Left ventricle myocardium superior (tissue), 1 donor: ENCODE measurements at regions not wholly inside any gene's neighbourhood (a gene's known extent, or its start where the extent isn't known, plus 50 kb on each side); places are given as distances from the start of the nearest gene placed in this dataset.

Source experiments
- ATAC-seq: fragments of 200-7000 bp; cut with Tn5 transposase; one replicate; pipeline ENCODE4 v1.9.1; 2020; ENCODE audit warnings: mild to moderate bottlenecking, moderate library complexity
- DNase-seq: peaks from one replicate; pipeline ENCODE4 v3.0.0-alpha.2; 2020
- intact Hi-C: fragments of 100-400 bp; cut with micrococcal nuclease; formaldehyde crosslinking; loops from one replicate; pipeline ENCODE4 v1.11.0; 2022
- donor health status: DM: no; HTN: yes; CAD: no; lungs with severe emphysema.

DNA sequence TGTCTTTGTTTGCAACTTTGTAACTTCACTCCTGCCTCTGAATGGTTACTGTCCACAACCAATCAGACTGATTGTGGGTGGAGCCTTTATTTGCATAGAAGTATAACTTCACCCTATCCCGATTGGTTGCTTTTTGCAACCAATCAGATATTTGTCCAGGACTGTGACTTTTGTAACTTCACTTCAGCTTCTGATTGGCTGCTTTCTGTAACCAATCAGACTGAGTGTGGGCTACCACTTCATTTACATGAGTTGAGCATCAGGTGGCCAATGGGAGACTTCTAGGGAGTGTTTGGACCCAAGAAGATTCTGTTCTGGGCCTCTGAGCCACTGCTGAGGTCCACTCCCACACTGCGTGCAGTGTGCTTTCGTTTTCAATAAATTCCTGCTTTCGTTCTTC lies 1810.7 kb upstream of the CDH6 start:
- intact Hi-C loops = no loop called here
- ATAC-seq = no peak
- DNase-seq = no peak

DNA sequence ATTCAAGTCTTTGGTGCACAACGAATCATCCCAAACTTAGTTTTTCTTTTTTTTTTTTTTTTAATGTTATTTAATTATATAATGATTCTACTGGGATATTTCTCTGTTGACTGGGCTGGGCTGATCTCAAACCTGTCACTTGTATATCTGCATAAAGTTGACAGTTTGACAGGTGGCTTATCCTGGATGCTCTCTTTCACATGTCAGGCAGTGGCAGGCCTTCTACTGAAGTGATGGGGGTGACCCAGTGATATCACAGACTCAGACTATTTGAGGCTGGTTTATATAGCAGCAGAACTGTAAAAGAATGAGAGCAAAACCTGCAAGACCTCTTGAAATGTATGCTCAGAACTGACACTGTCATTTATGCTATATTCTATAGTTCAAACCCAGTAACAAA lies 1813.5 kb upstream of the CDH6 start:
- DNase-seq (no peak), ATAC-seq (no peak)
- intact Hi-C loops = no loop called here

DNA sequence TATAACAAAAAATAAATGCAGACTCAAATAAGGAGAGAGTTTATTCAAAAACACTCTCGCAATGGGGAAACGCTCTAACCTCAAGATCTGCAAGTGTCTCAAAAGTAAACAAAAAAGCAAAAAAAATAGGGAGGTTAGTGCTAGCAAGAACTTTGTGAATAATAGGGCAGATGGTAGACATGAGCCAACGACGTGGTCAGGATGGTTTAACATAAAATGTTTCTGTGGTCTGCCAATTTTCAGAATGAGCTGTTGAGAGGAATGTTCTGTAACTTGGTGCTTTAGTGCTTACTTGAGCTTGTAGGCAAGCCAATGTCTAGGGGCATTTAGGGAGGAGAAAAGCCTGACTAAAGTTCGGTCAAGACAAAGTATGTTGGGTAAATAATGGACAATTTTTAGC lies 1813.9 kb upstream of the CDH6 start:
- intact Hi-C loops = no loop called here
- no peak for DNase-seq
- ATAC-seq = no peak

- ATAC-seq (no peak), DNase-seq (no peak)
- intact Hi-C loops = no loop called here
Observed at GRCh38 chr5:29378104-29378503, 1815.4 kb upstream of the CDH6 start.

GRCh38 chr5:29370248-29370647 lies 1823.2 kb upstream of the CDH6 start:
- no peak for ATAC-seq
- intact Hi-C loops = no loop called here
- no peak for DNase-seq

DNA sequence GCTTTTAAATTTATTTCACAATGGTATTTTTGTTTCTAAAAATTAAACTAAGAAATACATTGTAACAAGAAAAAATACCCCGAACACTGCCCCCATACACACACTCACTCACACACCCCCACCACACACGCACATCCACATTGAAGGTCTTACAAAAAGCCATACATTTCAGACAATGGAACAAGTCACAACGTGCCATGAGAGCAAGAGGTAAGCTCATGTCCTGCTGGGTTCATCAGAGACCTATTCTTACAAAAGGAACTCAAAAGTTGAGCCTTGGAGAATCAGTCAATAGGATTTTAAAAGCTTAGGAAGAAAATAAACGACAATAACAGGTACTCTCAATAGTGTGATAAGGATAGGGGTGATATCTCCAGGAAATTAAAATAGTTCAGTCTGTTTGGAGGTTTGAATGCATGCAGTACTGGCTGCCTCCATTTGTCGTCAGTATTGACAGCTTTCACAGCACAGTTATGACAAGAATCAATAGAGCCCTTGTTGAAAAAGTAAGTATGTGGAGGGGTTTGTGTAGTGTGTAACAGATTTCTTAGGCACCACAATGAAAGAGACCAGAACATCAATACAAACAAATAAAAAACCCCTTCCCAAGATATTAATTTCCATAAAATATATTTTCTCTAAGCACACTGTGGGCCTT lies 1826.2 kb upstream of the CDH6 start:
- no peak for DNase-seq
- no peak for ATAC-seq
- intact Hi-C loops = no loop called here

DNA sequence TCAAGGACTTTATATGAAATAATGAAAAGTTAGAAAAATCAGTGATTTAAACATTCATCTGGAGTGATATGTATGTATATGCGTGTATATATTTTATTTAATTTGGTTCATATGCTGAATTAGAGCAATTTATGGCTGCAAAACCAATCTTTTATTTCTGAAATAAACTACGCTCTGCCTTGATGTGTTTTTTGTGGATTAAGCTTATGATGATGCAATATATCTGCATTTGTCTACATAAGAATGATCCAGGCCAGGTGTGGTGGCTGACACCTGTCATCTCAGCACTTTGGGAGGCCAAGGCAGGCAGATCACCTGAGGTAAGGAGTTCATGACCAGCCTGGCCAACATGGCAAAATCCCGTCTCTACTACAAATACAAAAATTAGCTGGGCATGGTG lies 1842.3 kb upstream of the CDH6 start:
- intact Hi-C loops = no loop called here
- DNase-seq = no peak
- no peak for ATAC-seq

- no peak for DNase-seq
- intact Hi-C loops = no loop called here
- ATAC-seq = no peak
Observed at GRCh38 chr5:29337030-29337429, 1856.5 kb upstream of the CDH6 start.

- DNase-seq = no peak
- no peak for ATAC-seq
- intact Hi-C loops = no loop called here
Observed at GRCh38 chr5:29321591-29321990, 1871.9 kb upstream of the CDH6 start.

- ATAC-seq (no peak), DNase-seq (no peak)
- intact Hi-C loops = no loop called here
Observed at GRCh38 chr5:29309359-29309758, 1884.1 kb upstream of the CDH6 start.

DNA sequence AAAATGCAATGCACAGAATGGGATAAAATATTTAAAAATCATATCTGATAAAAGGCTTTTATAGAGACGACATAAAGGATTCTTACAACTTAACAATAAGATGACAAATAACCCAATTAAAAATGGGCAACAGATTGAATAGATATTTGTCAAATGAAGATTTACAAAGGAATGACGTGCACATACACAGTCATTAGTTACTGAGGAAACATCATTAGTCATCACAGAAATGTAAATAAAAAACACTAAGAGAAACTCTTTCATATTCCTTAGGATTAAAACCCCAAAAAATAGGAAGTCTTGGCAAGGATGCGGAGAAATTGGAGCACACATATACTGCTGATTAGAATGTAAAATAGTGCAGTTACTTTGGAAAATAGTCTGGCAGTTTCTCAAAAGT lies 1886.0 kb upstream of the CDH6 start:
- DNase-seq (no peak), ATAC-seq (no peak)
- intact Hi-C loops = no loop called here

- ATAC-seq (no peak), DNase-seq (no peak)
- intact Hi-C loops = no loop called here
Observed at GRCh38 chr5:29304545-29304944, 1888.9 kb upstream of the CDH6 start.

DNA sequence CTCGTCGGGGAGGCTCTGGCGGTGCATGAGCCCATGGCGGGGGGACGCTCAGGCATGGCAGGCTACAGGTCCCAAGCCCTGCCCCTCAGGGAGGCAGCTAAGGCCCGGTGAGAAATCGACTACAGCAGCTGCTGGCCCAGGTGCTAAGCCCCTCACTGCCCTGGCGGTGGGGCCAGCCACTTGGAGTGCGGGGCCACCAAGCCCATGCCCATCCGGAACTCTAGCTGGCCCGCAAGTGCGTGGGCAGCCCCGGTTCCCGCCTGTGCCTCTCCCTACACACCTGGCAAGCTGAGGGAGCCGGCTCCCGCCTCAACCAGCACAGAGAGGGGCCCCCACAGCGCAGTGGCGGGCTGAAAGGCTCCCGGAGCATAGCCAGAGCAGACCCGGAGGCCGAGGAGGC lies 1896.9 kb upstream of the CDH6 start:
- ATAC-seq (no peak), DNase-seq (peak; percentile 11)
- intact Hi-C loops = no loop called here

DNA sequence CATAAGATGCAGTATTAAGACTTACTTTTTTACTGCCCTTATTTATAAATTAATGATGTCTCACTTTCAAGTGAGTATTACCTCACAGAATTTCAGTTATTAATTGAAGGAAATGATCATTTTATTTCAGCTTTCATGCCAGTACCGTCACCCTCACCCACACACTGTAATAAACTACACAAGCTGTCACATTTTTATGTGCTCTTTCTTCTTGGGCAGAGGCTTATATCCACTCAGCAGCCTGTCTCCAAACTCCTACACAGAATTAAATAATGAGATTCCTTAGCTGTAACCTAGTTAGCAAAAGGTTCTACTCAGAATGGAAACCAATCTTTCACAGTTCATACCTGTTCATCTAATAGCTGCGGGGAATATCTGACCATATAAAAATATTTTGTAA lies 1915.8 kb upstream of the CDH6 start:
- DNase-seq (no peak), ATAC-seq (no peak)
- intact Hi-C loops = no loop called here

DNA sequence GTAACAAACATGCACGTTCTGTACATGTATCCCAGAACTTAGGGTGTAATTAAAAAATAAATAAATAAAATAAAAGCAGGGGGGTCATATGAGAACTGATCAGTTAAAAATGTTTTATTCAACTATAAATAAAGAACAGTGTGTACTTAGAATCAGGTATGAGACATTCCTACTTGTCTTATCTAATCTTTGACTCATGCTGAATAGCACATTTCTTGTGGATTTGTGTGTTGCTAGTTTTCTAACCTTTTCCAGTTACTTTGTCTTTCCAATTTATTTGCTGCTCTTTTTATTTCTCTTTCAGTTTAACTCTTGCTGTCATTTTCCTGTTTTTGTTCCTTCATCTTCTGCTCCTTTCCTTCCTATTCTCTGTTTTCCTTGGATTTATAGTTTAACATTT lies 1917.1 kb upstream of the CDH6 start:
- no peak for ATAC-seq
- DNase-seq = no peak
- intact Hi-C loops = no loop called here

DNA sequence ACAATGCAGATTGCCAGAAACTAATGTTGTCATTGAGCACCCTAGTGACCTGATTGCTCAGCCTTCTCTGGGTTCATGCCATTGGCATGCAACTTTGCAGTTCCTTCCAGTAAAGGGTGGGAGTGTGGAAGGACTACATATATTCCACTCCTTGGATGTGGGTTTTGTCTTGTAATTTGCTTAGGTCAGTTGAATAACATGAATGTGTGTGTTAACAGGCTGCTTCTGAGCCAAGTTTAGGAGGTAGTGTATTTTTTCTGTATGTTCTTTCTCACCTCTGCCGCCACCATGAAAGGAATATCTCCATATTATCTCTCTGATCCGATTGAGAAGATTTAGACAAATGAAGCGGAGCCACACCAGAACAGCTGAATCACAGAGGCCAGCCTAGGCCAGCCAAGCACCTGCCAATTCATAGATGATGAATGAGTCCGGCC lies 1929.6 kb upstream of the CDH6 start:
- DNase-seq (no peak), ATAC-seq (no peak)
- intact Hi-C loops = no loop called here

DNA sequence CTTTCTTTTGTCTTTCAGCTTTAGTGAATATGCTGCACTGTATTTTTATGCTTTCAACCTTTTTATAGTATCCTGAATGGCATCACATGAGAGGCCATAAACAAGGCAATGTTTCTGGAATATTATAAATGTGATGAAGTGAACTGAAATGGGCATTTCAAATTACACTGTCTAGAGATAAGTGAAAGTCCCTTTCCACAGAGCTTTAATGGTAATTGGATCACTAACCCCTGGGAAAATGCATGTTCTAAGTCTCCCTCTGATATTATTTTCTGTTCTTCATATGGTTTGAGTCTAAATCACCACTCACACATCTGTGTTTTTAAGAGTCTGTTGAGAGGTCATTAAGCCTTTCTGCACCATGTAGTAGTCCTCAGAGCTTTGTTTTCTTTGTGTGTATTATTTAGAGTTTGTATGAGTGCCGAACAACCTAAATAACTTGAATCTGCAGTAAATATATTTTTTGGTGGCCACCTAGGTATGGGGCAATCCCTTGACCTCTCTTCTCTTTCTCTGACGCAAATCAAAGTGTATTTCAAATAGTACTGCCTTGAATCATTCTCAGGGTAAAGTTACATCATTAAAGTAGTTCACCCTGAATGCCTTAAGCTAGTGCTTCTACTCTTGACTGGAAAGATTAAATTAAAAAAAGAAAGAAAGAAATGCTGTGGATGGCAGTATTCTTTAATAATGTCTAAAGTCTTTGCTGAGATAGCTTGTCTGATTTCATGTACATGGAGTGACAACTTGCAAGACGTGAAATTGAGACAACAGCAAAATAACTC lies 1931.0 kb upstream of the CDH6 start:
- no peak for ATAC-seq
- DNase-seq = no peak
- intact Hi-C loops = no loop called here

GRCh38 chr5:29261213-29261612 lies 1932.3 kb upstream of the CDH6 start:
- no peak for ATAC-seq
- DNase-seq = no peak
- intact Hi-C loops = no loop called here

GRCh38 chr5:29252390-29252789 lies 1941.1 kb upstream of the CDH6 start:
- ATAC-seq (no peak), DNase-seq (no peak)
- intact Hi-C loops = no loop called here

DNA sequence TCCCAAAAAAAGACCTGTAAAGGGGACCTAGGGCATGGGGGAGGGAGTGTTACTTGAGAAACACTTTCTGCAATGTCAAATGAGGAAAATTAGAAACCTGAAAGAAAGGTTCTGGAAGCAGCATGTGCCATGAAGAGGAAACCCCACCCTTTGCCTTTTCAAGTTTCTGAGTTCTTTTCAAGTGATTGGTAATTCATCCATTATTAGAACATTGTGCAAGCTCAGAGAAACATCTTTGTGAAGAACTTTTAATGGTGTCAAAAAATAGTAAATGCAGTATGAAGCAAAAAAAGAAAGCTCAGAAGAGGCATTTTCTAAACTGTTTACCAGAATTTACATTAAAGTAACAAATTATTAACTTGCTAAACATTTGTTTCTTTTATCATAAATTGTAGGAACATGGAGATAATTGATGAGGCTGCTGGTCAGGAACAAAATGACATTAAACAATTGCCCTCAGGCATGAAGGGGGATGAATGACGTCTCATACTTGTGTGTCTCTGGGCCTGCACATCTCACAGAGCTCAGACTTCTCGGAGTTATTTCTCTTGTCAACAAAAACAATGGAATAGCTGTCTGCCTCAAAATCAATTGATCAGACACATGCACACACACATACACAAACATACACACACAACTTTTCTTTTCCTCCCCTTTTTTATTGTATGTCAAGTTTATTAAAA lies 1946.0 kb upstream of the CDH6 start:
- DNase-seq (no peak), ATAC-seq (no peak)
- intact Hi-C loops = no loop called here

GRCh38 chr5:29240379-29240778 lies 1953.1 kb upstream of the CDH6 start:
- ATAC-seq (no peak), DNase-seq (no peak)
- intact Hi-C loops = no loop called here
